Activated T-helper 2 cell treated with anti-CD3 and anti-CD28 coated beads, Interferon-gamma antibody, Interleukin-2, Interleukin-4, amounts not matched to agents 10 μg/mL and 5 μg/mL and 100 μg/mL, durations not matched to agents 14 hours and 24 hours and 36 hours (primary cell): ENCODE measurements at regions not wholly inside any gene's neighbourhood (a gene's known extent, or its start where the extent isn't known, plus 50 kb on each side); places are given as distances from the start of the nearest gene placed in this dataset.

ENCODE experiments used
- DNase-seq: peaks from one replicate; pipeline ENCODE4 v3.0.0; 2021; ENCODE audit warnings: low spot score
- H3K27ac Mint-ChIP-seq: one replicate; pipeline ENCODE4 v1.8.0; 2021; ENCODE audit warnings: mixed read lengths
- H3K27me3 Mint-ChIP-seq: one replicate; pipeline ENCODE4 v1.8.0; 2021; ENCODE audit warnings: low read depth, mixed read lengths
- H3K36me3 Mint-ChIP-seq: one replicate; pipeline ENCODE4 v1.8.0; 2021; ENCODE audit warnings: low read depth, mixed read lengths
- H3K4me1 Mint-ChIP-seq: one replicate; pipeline ENCODE4 v1.8.0; 2021; ENCODE audit warnings: low read depth, mixed read lengths
- H3K4me3 Mint-ChIP-seq: one replicate; pipeline ENCODE4 v1.8.0; 2021; ENCODE audit warnings: low read depth, mild to moderate bottlenecking, moderate library complexity, mixed read lengths
- H3K9me3 Mint-ChIP-seq: one replicate; pipeline ENCODE4 v1.8.0; 2021; ENCODE audit warnings: mixed read lengths
- intact Hi-C: fragments of 100-400 bp; cut with micrococcal nuclease; formaldehyde crosslinking; loops from one replicate; pipeline ENCODE4 v1.15.1; 2023

DNA sequence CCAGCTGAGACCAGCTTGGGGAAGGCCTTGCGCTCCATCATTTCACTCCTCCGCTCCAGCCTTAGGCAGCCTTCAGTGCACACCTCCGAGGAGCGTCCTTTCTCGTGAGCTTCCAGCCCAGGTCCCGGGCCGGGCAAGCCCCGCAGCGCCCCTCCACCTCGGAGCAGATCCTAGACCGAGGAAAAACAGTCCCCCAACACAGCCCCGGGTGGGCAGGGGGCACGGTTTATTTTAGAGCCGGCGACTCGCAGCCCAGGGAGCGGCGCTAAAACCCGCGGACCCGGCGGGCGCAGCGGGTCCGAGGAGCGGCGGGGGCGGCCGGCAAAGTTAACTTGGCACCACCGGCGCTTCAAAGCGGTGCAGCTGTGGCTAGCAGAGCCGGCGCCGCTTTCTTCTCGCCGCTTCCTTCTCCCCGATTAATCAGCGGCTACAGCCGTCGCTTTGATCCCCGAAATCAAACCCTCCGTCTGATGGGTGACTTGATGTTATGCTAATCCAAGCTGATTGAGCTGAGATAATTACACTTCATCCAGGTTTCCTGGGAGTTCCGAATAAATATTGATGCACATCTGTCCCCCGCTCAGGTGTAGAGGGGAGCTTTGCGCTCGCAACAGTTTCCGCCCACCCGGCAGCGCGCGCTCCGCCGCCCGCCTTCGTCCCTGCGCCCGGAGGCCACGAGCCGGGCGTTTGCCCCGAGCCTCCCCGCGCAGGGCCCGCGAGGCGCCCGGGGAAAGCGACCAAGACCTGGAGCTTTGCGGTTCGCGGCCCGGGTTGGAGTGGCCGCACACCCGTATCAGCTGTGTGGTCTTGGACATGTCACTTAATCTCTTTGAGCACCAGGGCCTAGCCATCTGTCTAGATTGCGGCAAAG is 192.7 kb downstream of the BUD13 start:
- no peak overlapping the region for H3K27ac Mint-ChIP-seq
- H3K36me3 Mint-ChIP-seq = no peaks in the 10 kb centered on the region
- H3K4me1 Mint-ChIP-seq = no peaks in the 10 kb centered on the region
- no peak overlapping the region for H3K4me3 Mint-ChIP-seq
- H3K9me3 Mint-ChIP-seq = no peaks in the 10 kb centered on the region
- intact Hi-C loops = no loop called here
- no peak for DNase-seq
- peaks cover 58% of the 10 kb centered on the region for H3K27me3 Mint-ChIP-seq

- peaks cover 52% of the 10 kb centered on the region for H3K27me3 Mint-ChIP-seq
- no peaks in the 10 kb centered on the region for H3K9me3 Mint-ChIP-seq
- H3K36me3 Mint-ChIP-seq = no peaks in the 10 kb centered on the region
- H3K4me1 Mint-ChIP-seq = no peaks in the 10 kb centered on the region
- intact Hi-C loops = no loop called here
- DNase-seq = no peak
- no peak overlapping the region for H3K4me3 Mint-ChIP-seq
- H3K27ac Mint-ChIP-seq = no peak overlapping the region
These were observed 193.6 kb downstream of the BUD13 start for GRCh38 chr11:116579031-116579653.

DNA sequence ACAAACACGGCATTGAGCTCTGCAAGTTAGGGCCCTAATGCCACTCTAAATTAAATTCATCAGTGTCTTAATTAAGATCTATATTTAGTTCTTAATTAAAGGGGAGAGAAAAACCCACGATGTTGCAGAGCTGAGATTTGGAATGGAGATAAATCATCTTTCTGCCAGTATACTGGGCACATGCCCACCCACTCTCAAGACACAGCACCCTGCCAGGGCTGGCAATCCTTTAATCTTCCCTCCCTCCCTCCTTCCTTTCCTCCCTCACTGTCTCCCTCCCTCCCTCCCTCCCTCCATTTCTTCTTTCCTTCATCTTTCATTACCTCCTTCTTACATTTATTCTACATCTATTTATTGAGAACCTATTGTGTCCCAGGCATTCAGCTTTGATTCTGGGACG is 194.8 kb downstream of the BUD13 start:
- H3K27me3 Mint-ChIP-seq = peaks cover 47% of the 10 kb centered on the region
- H3K9me3 Mint-ChIP-seq = no peaks in the 10 kb centered on the region
- no peaks in the 10 kb centered on the region for H3K36me3 Mint-ChIP-seq
- no peak overlapping the region for H3K4me3 Mint-ChIP-seq
- no peaks in the 10 kb centered on the region for H3K4me1 Mint-ChIP-seq
- DNase-seq = no peak
- no peak overlapping the region for H3K27ac Mint-ChIP-seq
- intact Hi-C loops = no loop called here

DNA sequence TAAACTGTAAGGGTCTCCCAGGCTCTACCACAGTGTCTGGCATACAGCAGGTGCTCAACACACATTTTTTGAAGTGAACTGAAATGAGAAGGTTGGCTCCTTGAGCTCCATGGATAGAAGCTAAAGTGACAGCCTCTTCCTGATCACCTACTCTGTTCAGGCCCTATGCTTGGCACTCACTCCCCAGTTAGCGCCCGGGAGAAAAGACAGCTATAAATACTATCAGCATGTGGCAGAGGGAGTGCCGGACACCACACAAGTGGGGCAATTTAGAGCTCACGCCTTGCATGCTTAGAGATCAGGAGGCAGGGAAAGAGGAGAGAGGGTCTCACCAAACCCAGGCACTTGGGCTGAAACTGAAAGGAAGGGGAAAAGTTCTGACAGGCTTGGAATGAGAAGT is 195.5 kb downstream of the BUD13 start:
- H3K27ac Mint-ChIP-seq = no peak overlapping the region
- no peaks in the 10 kb centered on the region for H3K36me3 Mint-ChIP-seq
- no peaks in the 10 kb centered on the region for H3K9me3 Mint-ChIP-seq
- intact Hi-C loops = no loop called here
- DNase-seq = no peak
- peaks cover 44% of the 10 kb centered on the region for H3K27me3 Mint-ChIP-seq
- H3K4me1 Mint-ChIP-seq = no peaks in the 10 kb centered on the region
- no peak overlapping the region for H3K4me3 Mint-ChIP-seq

DNA sequence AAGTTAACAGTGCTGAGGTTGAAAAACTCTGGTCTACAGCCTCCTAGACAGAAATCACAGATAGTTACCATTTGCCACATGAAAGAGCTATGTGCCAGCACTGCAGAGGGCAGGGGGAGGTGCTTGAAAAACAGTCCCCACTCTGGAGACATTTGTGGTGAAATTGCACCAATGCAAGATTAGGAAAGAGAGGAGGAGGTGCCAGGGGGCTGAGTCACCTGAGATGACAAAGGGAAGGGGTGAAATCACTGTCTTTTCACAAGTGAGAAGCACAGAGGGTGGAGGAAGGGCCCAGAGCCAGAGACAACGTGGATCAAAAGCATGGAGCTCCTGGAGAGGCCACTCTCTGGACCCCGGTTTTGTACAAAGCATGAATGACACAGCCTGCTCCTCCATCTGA is 196.3 kb downstream of the BUD13 start:
- Mint-ChIP-seq H3K36me3 (no peaks in the 10 kb centered on the region), H3K4me3 (no peak overlapping the region), H3K4me1 (no peaks in the 10 kb centered on the region), H3K27ac (no peak overlapping the region), H3K9me3 (no peaks in the 10 kb centered on the region), H3K27me3 (peaks cover 36% of the 10 kb centered on the region)
- DNase-seq = no peak
- intact Hi-C loops = no loop called here

GRCh38 chr11:116567721-116568242 is 205.0 kb downstream of the BUD13 start:
- Mint-ChIP-seq H3K4me1 (no peaks in the 10 kb centered on the region), H3K36me3 (no peaks in the 10 kb centered on the region), H3K9me3 (no peaks in the 10 kb centered on the region), H3K27ac (no peak overlapping the region), H3K27me3 (no peaks in the 10 kb centered on the region), H3K4me3 (no peak overlapping the region)
- no peak for DNase-seq
- intact Hi-C loops = no loop called here

- Mint-ChIP-seq H3K36me3 (no peaks in the 10 kb centered on the region), H3K27me3 (no peaks in the 10 kb centered on the region), H3K4me1 (no peaks in the 10 kb centered on the region), H3K4me3 (no peak overlapping the region), H3K9me3 (no peaks in the 10 kb centered on the region), H3K27ac (no peak overlapping the region)
- intact Hi-C loops = no loop called here
- no peak for DNase-seq
These were observed 209.1 kb downstream of the BUD13 start for GRCh38 chr11:116563712-116564047.

DNA sequence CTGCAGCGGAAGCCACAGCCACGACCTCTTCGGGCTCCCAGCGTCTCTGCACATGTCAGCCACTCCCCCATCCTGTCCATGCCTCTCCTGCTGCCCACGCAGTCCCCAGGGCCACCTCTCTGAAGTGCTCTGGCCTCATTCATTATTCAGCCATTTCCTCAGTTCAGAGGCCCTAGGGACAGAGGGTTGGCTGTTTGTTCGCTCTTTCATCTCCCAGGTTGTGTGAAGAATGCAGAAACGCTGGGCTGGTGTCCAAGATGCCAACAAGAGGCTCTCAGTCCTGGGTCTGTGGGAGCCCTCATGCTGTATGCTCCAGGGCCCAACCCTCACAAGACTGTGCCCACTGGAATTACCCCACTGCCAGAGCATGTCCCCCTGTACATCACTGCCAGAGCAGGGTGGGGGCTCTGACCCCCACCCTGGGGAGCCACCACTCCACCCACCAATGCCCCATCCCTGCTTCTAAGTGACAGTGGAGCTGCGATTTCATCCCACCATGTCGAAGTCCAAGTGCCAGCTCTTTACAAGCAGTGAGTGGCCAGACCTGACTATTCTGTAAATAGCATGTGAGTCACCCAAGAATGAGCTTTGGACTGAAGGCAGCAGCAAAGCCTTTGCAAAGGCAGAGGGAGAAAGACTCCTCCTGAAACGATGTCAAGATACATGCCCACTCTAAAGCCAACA is 209.6 kb downstream of the BUD13 start:
- no peaks in the 10 kb centered on the region for H3K4me1 Mint-ChIP-seq
- no peak for DNase-seq
- H3K36me3 Mint-ChIP-seq = no peaks in the 10 kb centered on the region
- H3K27ac Mint-ChIP-seq = no peak overlapping the region
- intact Hi-C loops = no loop called here
- H3K9me3 Mint-ChIP-seq = no peaks in the 10 kb centered on the region
- no peaks in the 10 kb centered on the region for H3K27me3 Mint-ChIP-seq
- no peak overlapping the region for H3K4me3 Mint-ChIP-seq

- H3K27ac Mint-ChIP-seq = no peak overlapping the region
- intact Hi-C loops = no loop called here
- H3K27me3 Mint-ChIP-seq = no peaks in the 10 kb centered on the region
- H3K4me1 Mint-ChIP-seq = no peaks in the 10 kb centered on the region
- DNase-seq = no peak
- no peaks in the 10 kb centered on the region for H3K9me3 Mint-ChIP-seq
- no peaks in the 10 kb centered on the region for H3K36me3 Mint-ChIP-seq
- no peak overlapping the region for H3K4me3 Mint-ChIP-seq
These were observed 212.2 kb downstream of the BUD13 start for GRCh38 chr11:116560589-116560988.

DNA sequence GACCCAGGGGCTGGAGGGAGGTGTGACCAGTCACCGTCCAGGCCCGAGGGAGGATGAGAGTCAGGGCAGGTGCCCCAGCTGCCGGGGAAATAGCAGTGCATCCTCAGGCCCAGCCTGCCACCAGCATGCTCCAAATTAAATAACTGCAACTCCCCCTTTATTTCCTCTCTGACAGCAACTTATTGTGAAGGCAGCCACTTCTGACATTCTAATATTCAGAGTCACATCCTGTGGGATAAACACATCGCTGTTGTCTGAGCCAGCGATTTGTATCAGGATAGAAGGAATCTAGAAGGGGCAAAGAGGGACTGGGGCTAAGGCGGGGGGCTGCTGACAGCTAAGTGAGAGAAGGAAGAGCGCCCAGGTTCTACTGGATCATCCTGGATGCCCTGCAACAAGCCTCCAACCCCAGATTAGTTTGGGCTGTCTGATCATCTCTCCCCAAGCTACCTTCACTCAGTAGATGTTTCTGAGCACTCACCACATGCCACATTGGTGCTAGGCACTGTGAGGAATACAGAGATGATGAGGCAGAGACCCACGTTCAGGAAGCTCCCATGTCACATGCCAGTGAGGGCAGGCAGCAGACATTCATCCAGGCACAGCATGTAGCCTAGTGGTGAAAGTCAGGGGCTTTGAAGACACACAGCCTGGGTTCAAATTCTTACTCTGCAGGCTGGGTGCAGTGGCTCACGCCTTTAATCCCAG is 214.1 kb downstream of the BUD13 start:
- intact Hi-C loops = no loop called here
- no peaks in the 10 kb centered on the region for H3K27me3 Mint-ChIP-seq
- H3K36me3 Mint-ChIP-seq = no peaks in the 10 kb centered on the region
- no peak overlapping the region for H3K4me3 Mint-ChIP-seq
- no peaks in the 10 kb centered on the region for H3K4me1 Mint-ChIP-seq
- no peak overlapping the region for H3K27ac Mint-ChIP-seq
- no peak for DNase-seq
- no peaks in the 10 kb centered on the region for H3K9me3 Mint-ChIP-seq

- no peaks in the 10 kb centered on the region for H3K4me1 Mint-ChIP-seq
- H3K9me3 Mint-ChIP-seq = no peaks in the 10 kb centered on the region
- H3K4me3 Mint-ChIP-seq = no peak overlapping the region
- no peaks in the 10 kb centered on the region for H3K27me3 Mint-ChIP-seq
- DNase-seq = no peak
- no peaks in the 10 kb centered on the region for H3K36me3 Mint-ChIP-seq
- H3K27ac Mint-ChIP-seq = no peak overlapping the region
- intact Hi-C loops = no loop called here
These were observed 215.5 kb downstream of the BUD13 start for GRCh38 chr11:116557282-116557681.

GRCh38 chr11:116556483-116556882 is 216.3 kb downstream of the BUD13 start:
- Mint-ChIP-seq H3K4me1 (no peaks in the 10 kb centered on the region), H3K9me3 (no peaks in the 10 kb centered on the region), H3K27ac (no peak overlapping the region), H3K27me3 (no peaks in the 10 kb centered on the region), H3K4me3 (no peak overlapping the region), H3K36me3 (no peaks in the 10 kb centered on the region)
- intact Hi-C loops = no loop called here
- no peak for DNase-seq
